ENCODE measurements at regions not wholly inside any gene's neighbourhood (a gene's known extent, or its start where the extent isn't known, plus 50 kb on each side); places are given as distances from the start of the nearest gene placed in this dataset.

GRCh38 chr12:64993461-64993860 is 127.6 kb downstream of the WIF1 start:
- TF ChIP-seq CTCF (conservative IDR thresholded peaks at IDR 0.05; ENCODE audit: low read length) (no peak), EZH2phosphoT487 (IDR thresholded peaks at IDR 0.05; ENCODE audit: borderline replicate concordance) (no peak)
- Histone ChIP-seq H3K36me3 (ENCODE audit: insufficient read depth, low read length) (no peaks in the 10 kb centered on the region), H4K20me1 (ENCODE audit: insufficient read depth, low read length, poor library complexity, severe bottlenecking) (no peaks in the 10 kb centered on the region), H3F3A (ENCODE audit: low read depth) (no peaks in the 10 kb centered on the region), H3K9me3 (ENCODE audit: insufficient read depth, low read depth, low read length) (no peaks in the 10 kb centered on the region), H2AFZ (ENCODE audit: low read length) (no peak overlapping the region), H3K27me3 (ENCODE audit: insufficient read depth, low read length, poor library complexity, severe bottlenecking) (peaks cover 8% of the 10 kb centered on the region), H3K79me2 (ENCODE audit: insufficient read depth, low read length) (no peaks in the 10 kb centered on the region), H3K9ac (ENCODE audit: low read depth, low read length, poor library complexity, severe bottlenecking) (no peak overlapping the region), H3K4me2 (ENCODE audit: low read depth, low read length, poor library complexity, severe bottlenecking) (no peak overlapping the region), H3K4me1 (ENCODE audit: insufficient read depth, low read length, poor library complexity, severe bottlenecking) (no peaks in the 10 kb centered on the region), H3K4me3 (ENCODE audit: low read length, poor library complexity, severe bottlenecking) (no peak overlapping the region), H3K9me2 (replicated peaks; ENCODE audit: low read depth, low read length) (no peaks in the 10 kb centered on the region)

GRCh38 chr12:64995816-64996215 is 125.3 kb downstream of the WIF1 start:
- H3K4me3 ChIP-seq (ENCODE audit: low read length, poor library complexity, severe bottlenecking), result no peak overlapping the region
- TF ChIP-seq CTCF (conservative IDR thresholded peaks at IDR 0.05; ENCODE audit: low read length) (no peak), EZH2phosphoT487 (IDR thresholded peaks at IDR 0.05; ENCODE audit: borderline replicate concordance) (no peak)
- peaks cover 11% of the 10 kb centered on the region for H3K27me3 ChIP-seq (ENCODE audit: insufficient read depth, low read length, poor library complexity, severe bottlenecking)
- H3K9me3 ChIP-seq (ENCODE audit: insufficient read depth, low read depth, low read length), result no peaks in the 10 kb centered on the region
- no peak overlapping the region for H2AFZ ChIP-seq (ENCODE audit: low read length)
- H3F3A ChIP-seq (ENCODE audit: low read depth), result no peaks in the 10 kb centered on the region
- no peaks in the 10 kb centered on the region for H3K9me2 ChIP-seq (replicated peaks; ENCODE audit: low read depth, low read length)
- no peaks in the 10 kb centered on the region for H3K79me2 ChIP-seq (ENCODE audit: insufficient read depth, low read length)
- no peaks in the 10 kb centered on the region for H3K4me1 ChIP-seq (ENCODE audit: insufficient read depth, low read length, poor library complexity, severe bottlenecking)
- H4K20me1 ChIP-seq (ENCODE audit: insufficient read depth, low read length, poor library complexity, severe bottlenecking), result no peaks in the 10 kb centered on the region
- no peak overlapping the region for H3K9ac ChIP-seq (ENCODE audit: low read depth, low read length, poor library complexity, severe bottlenecking)
- no peak overlapping the region for H3K4me2 ChIP-seq (ENCODE audit: low read depth, low read length, poor library complexity, severe bottlenecking)
- H3K36me3 ChIP-seq (ENCODE audit: insufficient read depth, low read length), result no peaks in the 10 kb centered on the region

- H3K9me2 ChIP-seq (replicated peaks; ENCODE audit: low read depth, low read length), result no peaks in the 10 kb centered on the region
- H3K4me2 ChIP-seq (ENCODE audit: low read depth, low read length, poor library complexity, severe bottlenecking), result no peak overlapping the region
- H3K4me3 ChIP-seq (ENCODE audit: low read length, poor library complexity, severe bottlenecking), result no peak overlapping the region
- peaks cover 14% of the 10 kb centered on the region for H3K27me3 ChIP-seq (ENCODE audit: insufficient read depth, low read length, poor library complexity, severe bottlenecking)
- no peaks in the 10 kb centered on the region for H3K36me3 ChIP-seq (ENCODE audit: insufficient read depth, low read length)
- no peak overlapping the region for H2AFZ ChIP-seq (ENCODE audit: low read length)
- H3F3A ChIP-seq (ENCODE audit: low read depth), result no peaks in the 10 kb centered on the region
- no peaks in the 10 kb centered on the region for H3K9me3 ChIP-seq (ENCODE audit: insufficient read depth, low read depth, low read length)
- H3K4me1 ChIP-seq (ENCODE audit: insufficient read depth, low read length, poor library complexity, severe bottlenecking), result no peaks in the 10 kb centered on the region
- H4K20me1 ChIP-seq (ENCODE audit: insufficient read depth, low read length, poor library complexity, severe bottlenecking), result no peaks in the 10 kb centered on the region
- H3K9ac ChIP-seq (ENCODE audit: low read depth, low read length, poor library complexity, severe bottlenecking), result no peak overlapping the region
- TF ChIP-seq EZH2phosphoT487 (IDR thresholded peaks at IDR 0.05; ENCODE audit: borderline replicate concordance) (no peak), CTCF (conservative IDR thresholded peaks at IDR 0.05; ENCODE audit: low read length) (no peak)
- H3K79me2 ChIP-seq (ENCODE audit: insufficient read depth, low read length), result no peaks in the 10 kb centered on the region
These were observed 123.2 kb downstream of the WIF1 start for GRCh38 chr12:64997858-64998257.

All from Loucy (cell line).